ENCODE measurements at regions not wholly inside any gene's neighbourhood (a gene's known extent, or its start where the extent isn't known, plus 50 kb on each side); places are given as distances from the start of the nearest gene placed in this dataset.
"Not testable (repeated sequence)": the region's sequence is repeated elsewhere in the genome, so short reads cannot be mapped to it uniquely, and the experiment has no call there.

GRCh38 chr2:111395350-111396128, 274.8 kb downstream of the BCL2L11 start:
- not testable (repeated sequence) for H3K27me3 ChIP-seq (ENCODE audit: insufficient read depth, insufficient read length); DNase-seq (ENCODE audit: low read depth, low spot score); H3K4me1 ChIP-seq (ENCODE audit: insufficient read depth, insufficient read length); H3K9me3 ChIP-seq (ENCODE audit: insufficient read depth, low read length); H3K36me3 ChIP-seq (ENCODE audit: insufficient read depth, insufficient read length, low read length); H3K4me3 ChIP-seq (ENCODE audit: insufficient read length, low read depth); H3K9ac ChIP-seq (ENCODE audit: insufficient read length, low read depth)

GRCh38 chr2:111400598-111401253, 280.0 kb downstream of the BCL2L11 start:
- H3K9me3 ChIP-seq (ENCODE audit: insufficient read depth, low read length); H3K4me1 ChIP-seq (ENCODE audit: insufficient read depth, insufficient read length); DNase-seq (ENCODE audit: low read depth, low spot score); H3K36me3 ChIP-seq (ENCODE audit: insufficient read depth, insufficient read length, low read length); H3K9ac ChIP-seq (ENCODE audit: insufficient read length, low read depth); H3K4me3 ChIP-seq (ENCODE audit: insufficient read length, low read depth); H3K27me3 ChIP-seq (ENCODE audit: insufficient read depth, insufficient read length): not testable (repeated sequence)

- H3K9me3 ChIP-seq (ENCODE audit: insufficient read depth, low read length); H3K4me3 ChIP-seq (ENCODE audit: insufficient read length, low read depth); H3K4me1 ChIP-seq (ENCODE audit: insufficient read depth, insufficient read length); H3K9ac ChIP-seq (ENCODE audit: insufficient read length, low read depth); H3K27me3 ChIP-seq (ENCODE audit: insufficient read depth, insufficient read length); DNase-seq (ENCODE audit: low read depth, low spot score); H3K36me3 ChIP-seq (ENCODE audit: insufficient read depth, insufficient read length, low read length): not testable (repeated sequence)
These were observed 280.8 kb downstream of the BCL2L11 start for GRCh38 chr2:111401270-111402140.

GRCh38 chr2:111402450-111402849, 281.7 kb downstream of the BCL2L11 start:
- not testable (repeated sequence) for H3K9ac ChIP-seq (ENCODE audit: insufficient read length, low read depth); H3K9me3 ChIP-seq (ENCODE audit: insufficient read depth, low read length); H3K27me3 ChIP-seq (ENCODE audit: insufficient read depth, insufficient read length); DNase-seq (ENCODE audit: low read depth, low spot score); H3K4me3 ChIP-seq (ENCODE audit: insufficient read length, low read depth); H3K36me3 ChIP-seq (ENCODE audit: insufficient read depth, insufficient read length, low read length); H3K4me1 ChIP-seq (ENCODE audit: insufficient read depth, insufficient read length)

- H3K27me3 ChIP-seq (ENCODE audit: insufficient read depth, insufficient read length); DNase-seq (ENCODE audit: low read depth, low spot score); H3K4me3 ChIP-seq (ENCODE audit: insufficient read length, low read depth); H3K9me3 ChIP-seq (ENCODE audit: insufficient read depth, low read length); H3K9ac ChIP-seq (ENCODE audit: insufficient read length, low read depth); H3K36me3 ChIP-seq (ENCODE audit: insufficient read depth, insufficient read length, low read length); H3K4me1 ChIP-seq (ENCODE audit: insufficient read depth, insufficient read length): not testable (repeated sequence)
These were observed 282.6 kb downstream of the BCL2L11 start for GRCh38 chr2:111403287-111403686.

GRCh38 chr2:111406616-111407015, 285.9 kb downstream of the BCL2L11 start:
- not testable (repeated sequence) for H3K27me3 ChIP-seq (ENCODE audit: insufficient read depth, insufficient read length); H3K4me1 ChIP-seq (ENCODE audit: insufficient read depth, insufficient read length); H3K4me3 ChIP-seq (ENCODE audit: insufficient read length, low read depth)

GRCh38 chr2:111407632-111408194, 287.0 kb downstream of the BCL2L11 start:
- H3K4me3 ChIP-seq (ENCODE audit: insufficient read length, low read depth); H3K27me3 ChIP-seq (ENCODE audit: insufficient read depth, insufficient read length); H3K9ac ChIP-seq (ENCODE audit: insufficient read length, low read depth); H3K36me3 ChIP-seq (ENCODE audit: insufficient read depth, insufficient read length, low read length); H3K9me3 ChIP-seq (ENCODE audit: insufficient read depth, low read length); DNase-seq (ENCODE audit: low read depth, low spot score); H3K4me1 ChIP-seq (ENCODE audit: insufficient read depth, insufficient read length): not testable (repeated sequence)

More at GRCh38 chr2:111406616-111407015, 285.9 kb downstream of the BCL2L11 start:
- not testable (repeated sequence) for H3K9me3 ChIP-seq (ENCODE audit: insufficient read depth, low read length); H3K9ac ChIP-seq (ENCODE audit: insufficient read length, low read depth); H3K36me3 ChIP-seq (ENCODE audit: insufficient read depth, insufficient read length, low read length); DNase-seq (ENCODE audit: low read depth, low spot score)

- not testable (repeated sequence) for H3K4me3 ChIP-seq (ENCODE audit: insufficient read length, low read depth); DNase-seq (ENCODE audit: low read depth, low spot score); H3K27me3 ChIP-seq (ENCODE audit: insufficient read depth, insufficient read length); H3K9me3 ChIP-seq (ENCODE audit: insufficient read depth, low read length); H3K36me3 ChIP-seq (ENCODE audit: insufficient read depth, insufficient read length, low read length); H3K4me1 ChIP-seq (ENCODE audit: insufficient read depth, insufficient read length); H3K9ac ChIP-seq (ENCODE audit: insufficient read length, low read depth)
These were observed 290.2 kb downstream of the BCL2L11 start for GRCh38 chr2:111410868-111411406.

GRCh38 chr2:111411867-111412681, 291.4 kb downstream of the BCL2L11 start:
- not testable (repeated sequence) for DNase-seq (ENCODE audit: low read depth, low spot score); H3K27me3 ChIP-seq (ENCODE audit: insufficient read depth, insufficient read length); H3K36me3 ChIP-seq (ENCODE audit: insufficient read depth, insufficient read length, low read length); H3K4me1 ChIP-seq (ENCODE audit: insufficient read depth, insufficient read length); H3K9ac ChIP-seq (ENCODE audit: insufficient read length, low read depth); H3K9me3 ChIP-seq (ENCODE audit: insufficient read depth, low read length); H3K4me3 ChIP-seq (ENCODE audit: insufficient read length, low read depth)

- not testable (repeated sequence) for H3K36me3 ChIP-seq (ENCODE audit: insufficient read depth, insufficient read length, low read length); H3K4me1 ChIP-seq (ENCODE audit: insufficient read depth, insufficient read length); H3K9ac ChIP-seq (ENCODE audit: insufficient read length, low read depth); H3K9me3 ChIP-seq (ENCODE audit: insufficient read depth, low read length); DNase-seq (ENCODE audit: low read depth, low spot score); H3K27me3 ChIP-seq (ENCODE audit: insufficient read depth, insufficient read length); H3K4me3 ChIP-seq (ENCODE audit: insufficient read length, low read depth)
These were observed 292.3 kb downstream of the BCL2L11 start for GRCh38 chr2:111412841-111413650.

All from NT2/D1 (cell line).